HepG2 (cell line): ENCODE measurements at regions not wholly inside any gene's neighbourhood (a gene's known extent, or its start where the extent isn't known, plus 50 kb on each side); places are given as distances from the start of the nearest gene placed in this dataset.

Experiments
- ATAC-seq: fragments of 200-7000 bp; cut with Tn5 transposase; 3 replicates; pipeline ENCODE4 v1.9.1; 2020; ENCODE audit warnings: mild to moderate bottlenecking, moderate library complexity
- BruUV-seq: library from RNA; stranded (reverse); fragments of 400-500 nt; replicated peaks from 2 replicates; lab custom pipeline; 2021; lab: Mats Ljungman, UMichigan
- CTCF ChIA-PET: fragments of 300-600 bp; formaldehyde crosslinking; extraction: SDS; loops from one replicate; lab custom pipeline; 2021; ENCODE audit warnings: low total read pairs, inconsistent platforms, low intra/inter-chr PET ratio; lab: Yijun Ruan, JAX
- POLR2A ChIA-PET: fragments of 350-600 bp; sonication (Branson Sonifier 250); formaldehyde crosslinking; loops from one replicate; lab custom pipeline; 2020; ENCODE audit warnings: antibody characterized with exemption, inconsistent platforms; lab: Yijun Ruan, JAX
- DNase-seq: peaks from one replicate; pipeline ENCODE4 v3.0.0-alpha.2; 2015; ENCODE audit warnings: low spot score
- FAIRE-seq: peaks from 3 replicates; lab custom pipeline; 2011; peaks lifted over from hg19 to GRCh38; lab: Jason Lieb, UNC
- H2AFZ ChIP-seq: one replicate; pipeline ENCODE4 v1.6.1; 2011; ENCODE audit warnings: low read length, inconsistent platforms
- H3K27ac ChIP-seq: fragments of 300-600 bp; 3 replicates; pipeline ENCODE4 v1.8.0; 2011; ENCODE audit warnings: mixed run types, mild to moderate bottlenecking, mixed read lengths, low read length, inconsistent platforms; ENCODE audit not compliant: insufficient read depth; ENCODE audit errors: extremely low read length
- H3K27me3 ChIP-seq, 2 experiments: fragments of 200-600 bp in 1 of 2; 2 replicates in 1 of 2; 3 replicates in 1 of 2; pipeline versions ENCODE4 v1.6.0 to v1.8.0; 2011; ENCODE audit warnings: low read length in 2 of 2, mild to moderate bottlenecking in 2 of 2, moderate library complexity in 2 of 2, inconsistent platforms in 1 of 2; ENCODE audit not compliant: insufficient read depth in 2 of 2, control insufficient read depth in 1 of 2
- H3K36me3 ChIP-seq, 2 experiments: fragments of 200-600 bp in 1 of 2; replicated peaks in 1 of 2; 2 replicates in 1 of 2; 3 replicates in 1 of 2; pipeline versions ENCODE4 v1.5.1 to v1.8.0; 2011; ENCODE audit warnings: low read length in 2 of 2, inconsistent platforms in 1 of 2; ENCODE audit not compliant: insufficient read depth in 2 of 2, control insufficient read depth in 1 of 2
- H3K4me1 ChIP-seq: 2 replicates; pipeline ENCODE4 v1.5.1; 2012; ENCODE audit warnings: low read length, inconsistent platforms; ENCODE audit not compliant: insufficient read depth
- H3K4me2 ChIP-seq: 2 replicates; pipeline ENCODE4 v1.6.0; 2011; ENCODE audit warnings: low read depth, low read length, inconsistent platforms
- H3K4me3 ChIP-seq, 3 experiments: fragments of 200-600 bp in 1 of 3; sonication (generic), shearing (Covaris generic) in 1 of 3; replicated peaks in 1 of 3; 2 replicates each; pipeline ENCODE4 v1.5.1; 2011 to 2016; ENCODE audit warnings: low read length in 3 of 3, inconsistent platforms in 2 of 3, low read depth in 2 of 3, mild to moderate bottlenecking in 2 of 3, control low read depth in 1 of 3, mixed read lengths in 1 of 3; ENCODE audit not compliant: insufficient read depth in 1 of 3
- H3K79me2 ChIP-seq: one replicate; pipeline ENCODE4 v1.6.1; 2011; ENCODE audit warnings: low read length, inconsistent platforms; ENCODE audit not compliant: insufficient read depth
- H3K9ac ChIP-seq: 2 replicates; pipeline ENCODE4 v1.6.0; 2011; ENCODE audit warnings: mild to moderate bottlenecking, low read depth, low read length, inconsistent platforms; ENCODE audit not compliant: insufficient read depth
- H3K9me3 ChIP-seq: 2 replicates; pipeline ENCODE4 v1.5.1; 2012; ENCODE audit warnings: mild to moderate bottlenecking, low read length
- H4K20me1 ChIP-seq: 2 replicates; pipeline ENCODE4 v1.6.0; 2011; ENCODE audit warnings: inconsistent platforms, mild to moderate bottlenecking, low read length, moderate library complexity; ENCODE audit not compliant: insufficient read depth
- HHEX ChIP-seq: IDR thresholded peaks from 2 replicates; pipeline ENCODE4 v1.6.1; 2016; ENCODE audit warnings: control low read depth
- RELA ChIP-seq: sonication (generic); formaldehyde crosslinking; IDR thresholded peaks from 2 replicates; pipeline ENCODE4 v1.4.0; 2020; ENCODE audit warnings: missing genetic modification reagents
- SATB2 ChIP-seq: sonication (generic); formaldehyde crosslinking; IDR thresholded peaks from 2 replicates; pipeline ENCODE4 v1.5.0; 2020; ENCODE audit warnings: missing genetic modification reagents
- SMAD3 ChIP-seq: sonication (generic); formaldehyde crosslinking; IDR thresholded peaks from 2 replicates; pipeline ENCODE4 v1.4.0; 2020; ENCODE audit warnings: missing genetic modification reagents
- TP53 ChIP-seq: sonication (generic); formaldehyde crosslinking; conservative IDR thresholded peaks from 2 replicates; pipeline ENCODE4 v1.4.0; 2020; ENCODE audit warnings: missing genetic modification reagents
- ZFP36L1 ChIP-seq: sonication (generic); formaldehyde crosslinking; IDR thresholded peaks from 2 replicates; pipeline ENCODE4 v1.8.0; 2022; ENCODE audit warnings: mild to moderate bottlenecking, missing genetic modification reagents, moderate library complexity
- ZKSCAN1 ChIP-seq: fragments of 150-350 bp; IDR thresholded peaks from 2 replicates; pipeline ENCODE4 v1.6.1; 2014; ENCODE audit warnings: low read length
- ZKSCAN5 ChIP-seq: sonication (generic); formaldehyde crosslinking; IDR thresholded peaks from 2 replicates; pipeline ENCODE4 v1.5.1; 2020; ENCODE audit warnings: mild to moderate bottlenecking, missing genetic modification reagents
- ZNF234 ChIP-seq: sonication (generic); formaldehyde crosslinking; conservative IDR thresholded peaks from 2 replicates; pipeline ENCODE4 v1.5.1; 2020; ENCODE audit warnings: mild to moderate bottlenecking, missing genetic modification reagents
- ZNF382 ChIP-seq: sonication (generic); formaldehyde crosslinking; IDR thresholded peaks from 2 replicates; pipeline ENCODE4 v1.5.0; 2020; ENCODE audit warnings: missing genetic modification reagents, mild to moderate bottlenecking, borderline replicate concordance
- ZNF724P ChIP-seq: sonication (generic); formaldehyde crosslinking; IDR thresholded peaks from 2 replicates; pipeline ENCODE4 v1.8.0; 2022; ENCODE audit warnings: missing genetic modification reagents, borderline replicate concordance
- WGBS: methylation state at CpG from one replicate; pipeline ENCODE4 v1.1.6; 2017; ENCODE audit warnings: low lambda C conversion rate; 5-methylcytosine and 5-hydroxymethylcytosine counted together
- in situ Hi-C: cut with HindIII; loops from 2 replicates; pipeline ENCODE4 v1.10.0; 2017; ENCODE audit warnings: low pct_unique_long_range_greater_than_20kb; ENCODE audit not compliant: extremely low pct_ligation_motif_present
- intact Hi-C: fragments of 100-400 bp; cut with micrococcal nuclease; formaldehyde crosslinking; loops from one replicate; pipeline ENCODE4 v1.10.0; 2022; ENCODE audit not compliant: unreplicated experiment
- TF ChIP-seq, protein P1 (sequence below): sonication (generic); formaldehyde crosslinking; IDR thresholded peaks from 2 replicates; pipeline ENCODE4 v1.4.0; 2020; ENCODE audit warnings: missing genetic modification reagents, mild to moderate bottlenecking, borderline replicate concordance
- TF ChIP-seq, protein P2 (sequence below): sonication (generic); formaldehyde crosslinking; IDR thresholded peaks from 2 replicates; pipeline ENCODE4 v1.4.0; 2020; ENCODE audit warnings: missing genetic modification reagents
- TF ChIP-seq, protein P3 (sequence below): sonication (generic); formaldehyde crosslinking; IDR thresholded peaks from 2 replicates; pipeline ENCODE4 v1.4.0; 2020; ENCODE audit warnings: missing genetic modification reagents

DNA sequence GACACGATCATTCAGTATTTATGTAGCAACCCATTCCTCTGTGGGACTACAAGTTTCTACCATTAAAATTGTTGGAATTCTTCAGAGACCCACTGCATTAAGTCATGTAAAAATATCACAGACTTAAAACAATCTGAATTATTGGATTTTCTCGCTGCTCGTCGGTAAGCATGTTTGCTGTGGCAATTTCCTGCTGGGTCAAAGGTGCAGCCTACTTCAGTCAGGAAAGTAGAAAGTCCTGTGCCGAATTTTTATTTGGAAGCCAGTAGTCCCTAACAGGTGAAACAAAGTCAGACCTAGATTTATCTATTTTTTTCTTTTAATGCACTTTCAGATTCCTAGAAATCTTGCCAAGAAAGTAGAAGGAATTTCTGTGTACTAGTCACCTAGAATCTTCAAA is 110.4 kb upstream of the MYL2 start:
- no peaks in the 10 kb centered on the region for H3K4me1 ChIP-seq
- POLR2A ChIA-PET: no interaction called here
- no peak overlapping the region for H3K4me2 ChIP-seq
- H4K20me1 ChIP-seq: no peaks in the 10 kb centered on the region
- FAIRE-seq (no peak), ATAC-seq (no peak), DNase-seq (no peak)
- H3K9ac ChIP-seq: no peak overlapping the region
- in situ Hi-C loops (no loop called here), intact Hi-C loops (no loop called here)
- TF ChIP-seq, protein P1, sequence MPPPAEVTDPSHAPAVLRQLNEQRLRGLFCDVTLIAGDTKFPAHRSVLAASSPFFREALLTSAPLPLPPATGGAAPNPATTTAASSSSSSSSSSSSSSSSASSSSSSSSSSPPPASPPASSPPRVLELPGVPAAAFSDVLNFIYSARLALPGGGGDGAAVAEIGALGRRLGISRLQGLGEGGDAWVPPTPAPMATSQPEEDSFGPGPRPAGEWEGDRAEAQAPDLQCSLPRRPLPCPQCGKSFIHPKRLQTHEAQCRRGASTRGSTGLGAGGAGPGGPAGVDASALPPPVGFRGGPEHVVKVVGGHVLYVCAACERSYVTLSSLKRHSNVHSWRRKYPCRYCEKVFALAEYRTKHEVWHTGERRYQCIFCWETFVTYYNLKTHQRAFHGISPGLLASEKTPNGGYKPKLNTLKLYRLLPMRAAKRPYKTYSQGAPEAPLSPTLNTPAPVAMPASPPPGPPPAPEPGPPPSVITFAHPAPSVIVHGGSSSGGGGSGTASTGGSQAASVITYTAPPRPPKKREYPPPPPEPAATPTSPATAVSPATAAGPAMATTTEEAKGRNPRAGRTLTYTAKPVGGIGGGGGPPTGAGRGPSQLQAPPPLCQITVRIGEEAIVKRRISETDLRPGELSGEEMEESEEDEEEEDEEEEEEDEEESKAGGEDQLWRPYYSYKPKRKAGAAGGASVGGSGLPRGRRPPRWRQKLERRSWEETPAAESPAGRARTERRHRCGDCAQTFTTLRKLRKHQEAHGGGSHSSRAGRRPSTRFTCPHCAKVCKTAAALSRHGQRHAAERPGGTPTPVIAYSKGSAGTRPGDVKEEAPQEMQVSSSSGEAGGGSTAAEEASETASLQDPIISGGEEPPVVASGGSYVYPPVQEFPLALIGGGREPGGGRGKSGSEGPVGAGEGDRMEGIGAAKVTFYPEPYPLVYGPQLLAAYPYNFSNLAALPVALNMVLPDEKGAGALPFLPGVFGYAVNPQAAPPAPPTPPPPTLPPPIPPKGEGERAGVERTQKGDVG: no peak
- no peak overlapping the region for H3K4me3 ChIP-seq
- H3K79me2 ChIP-seq: no peaks in the 10 kb centered on the region
- H3K27me3 ChIP-seq: peaks cover 0 to 29% of the 10 kb centered on the region in 2 experiments; a peak in 3 of 5 replicates
- no peaks in the 10 kb centered on the region for H3K9me3 ChIP-seq
- 2% methylated on average over 5 of the region's 5 CpGs for WGBS
- no peaks in the 10 kb centered on the region for H3K36me3 ChIP-seq
- H3K27ac ChIP-seq: no peak overlapping the region
- no peak overlapping the region for H2AFZ ChIP-seq
- no TSS peak for BruUV-seq
- CTCF ChIA-PET: no interaction called here

DNA sequence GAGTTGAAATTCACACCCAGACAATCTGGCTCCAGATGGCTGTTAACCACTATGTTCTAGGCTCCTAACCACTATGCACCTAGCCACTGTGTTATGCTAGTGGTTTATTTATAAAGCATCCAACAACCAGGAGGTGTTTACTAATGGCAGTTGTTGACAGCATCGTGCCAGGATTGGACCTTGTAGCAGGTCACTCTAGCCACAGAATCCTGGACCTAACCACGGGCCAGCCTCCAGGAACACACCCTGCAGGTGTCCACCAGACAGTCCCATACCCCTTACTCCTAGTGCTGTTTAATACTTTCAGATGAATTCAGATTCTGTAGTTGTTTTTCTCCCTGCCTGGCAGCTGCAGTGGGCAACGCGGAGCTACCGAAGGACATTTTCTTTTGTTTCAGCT is 109.4 kb upstream of the MYL2 start:
- H3K27me3 ChIP-seq: peaks cover 0 to 19% of the 10 kb centered on the region in 2 experiments; a peak in 3 of 5 replicates
- 53% methylated on average over 5 of the region's 5 CpGs for WGBS
- no TSS peak for BruUV-seq
- H3K4me2 ChIP-seq: no peak overlapping the region
- FAIRE-seq: no peak
- H2AFZ ChIP-seq: no peak overlapping the region
- in situ Hi-C loops (loop anchor here (5.0 kb wide), 1 partner anchor 268 kb away; no protein-coding TSS in a partner anchor), intact Hi-C loops (no loop called here)
- no peak overlapping the region for H3K9ac ChIP-seq
- H3K27ac ChIP-seq: no peak overlapping the region
- H4K20me1 ChIP-seq: no peaks in the 10 kb centered on the region
- POLR2A ChIA-PET: no interaction called here
- H3K36me3 ChIP-seq: no peaks in the 10 kb centered on the region
- ATAC-seq: no peak
- no peaks in the 10 kb centered on the region for H3K9me3 ChIP-seq
- DNase-seq: no peak
- H3K4me3 ChIP-seq: no peak overlapping the region
- CTCF ChIA-PET: no interaction called here
- no peaks in the 10 kb centered on the region for H3K79me2 ChIP-seq
- no peaks in the 10 kb centered on the region for H3K4me1 ChIP-seq
- TF ChIP-seq, protein P2, sequence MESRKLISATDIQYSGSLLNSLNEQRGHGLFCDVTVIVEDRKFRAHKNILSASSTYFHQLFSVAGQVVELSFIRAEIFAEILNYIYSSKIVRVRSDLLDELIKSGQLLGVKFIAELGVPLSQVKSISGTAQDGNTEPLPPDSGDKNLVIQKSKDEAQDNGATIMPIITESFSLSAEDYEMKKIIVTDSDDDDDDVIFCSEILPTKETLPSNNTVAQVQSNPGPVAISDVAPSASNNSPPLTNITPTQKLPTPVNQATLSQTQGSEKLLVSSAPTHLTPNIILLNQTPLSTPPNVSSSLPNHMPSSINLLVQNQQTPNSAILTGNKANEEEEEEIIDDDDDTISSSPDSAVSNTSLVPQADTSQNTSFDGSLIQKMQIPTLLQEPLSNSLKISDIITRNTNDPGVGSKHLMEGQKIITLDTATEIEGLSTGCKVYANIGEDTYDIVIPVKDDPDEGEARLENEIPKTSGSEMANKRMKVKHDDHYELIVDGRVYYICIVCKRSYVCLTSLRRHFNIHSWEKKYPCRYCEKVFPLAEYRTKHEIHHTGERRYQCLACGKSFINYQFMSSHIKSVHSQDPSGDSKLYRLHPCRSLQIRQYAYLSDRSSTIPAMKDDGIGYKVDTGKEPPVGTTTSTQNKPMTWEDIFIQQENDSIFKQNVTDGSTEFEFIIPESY: no peak
- TF ChIP-seq ZFP36L1 (CRISPR knock-in tag) (no peak), ZNF382 (CRISPR knock-in tag) (no peak), ZNF724P (no peak), TP53 (CRISPR knock-in tag) (no peak), ZNF234 (no peak), SMAD3 (CRISPR knock-in tag) (no peak), RELA (no peak), ZKSCAN1 (no peak), HHEX (CRISPR knock-in tag) (no peak), ZKSCAN5 (no peak), SATB2 (CRISPR knock-in tag) (no peak)
- TF ChIP-seq, protein P3, sequence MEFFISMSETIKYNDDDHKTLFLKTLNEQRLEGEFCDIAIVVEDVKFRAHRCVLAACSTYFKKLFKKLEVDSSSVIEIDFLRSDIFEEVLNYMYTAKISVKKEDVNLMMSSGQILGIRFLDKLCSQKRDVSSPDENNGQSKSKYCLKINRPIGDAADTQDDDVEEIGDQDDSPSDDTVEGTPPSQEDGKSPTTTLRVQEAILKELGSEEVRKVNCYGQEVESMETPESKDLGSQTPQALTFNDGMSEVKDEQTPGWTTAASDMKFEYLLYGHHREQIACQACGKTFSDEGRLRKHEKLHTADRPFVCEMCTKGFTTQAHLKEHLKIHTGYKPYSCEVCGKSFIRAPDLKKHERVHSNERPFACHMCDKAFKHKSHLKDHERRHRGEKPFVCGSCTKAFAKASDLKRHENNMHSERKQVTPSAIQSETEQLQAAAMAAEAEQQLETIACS (CRISPR knock-in tag): no peak
